ENCODE measurements at regions not wholly inside any gene's neighbourhood (a gene's known extent, or its start where the extent isn't known, plus 50 kb on each side); places are given as distances from the start of the nearest gene placed in this dataset.

- Histone ChIP-seq H3K27ac (replicated peaks) (no peak overlapping the region), H3K27me3 (ENCODE audit: insufficient read depth, poor library complexity, severe bottlenecking) (no peaks in the 10 kb centered on the region), H3K4me3 (replicated peaks; ENCODE audit: insufficient read depth, low read length) (no peak overlapping the region)
- no peak for TF ChIP-seq SPI1 (IDR thresholded peaks at IDR 0.05; ENCODE audit: borderline replicate concordance, low read depth)
- TF ChIP-seq, protein P1, sequence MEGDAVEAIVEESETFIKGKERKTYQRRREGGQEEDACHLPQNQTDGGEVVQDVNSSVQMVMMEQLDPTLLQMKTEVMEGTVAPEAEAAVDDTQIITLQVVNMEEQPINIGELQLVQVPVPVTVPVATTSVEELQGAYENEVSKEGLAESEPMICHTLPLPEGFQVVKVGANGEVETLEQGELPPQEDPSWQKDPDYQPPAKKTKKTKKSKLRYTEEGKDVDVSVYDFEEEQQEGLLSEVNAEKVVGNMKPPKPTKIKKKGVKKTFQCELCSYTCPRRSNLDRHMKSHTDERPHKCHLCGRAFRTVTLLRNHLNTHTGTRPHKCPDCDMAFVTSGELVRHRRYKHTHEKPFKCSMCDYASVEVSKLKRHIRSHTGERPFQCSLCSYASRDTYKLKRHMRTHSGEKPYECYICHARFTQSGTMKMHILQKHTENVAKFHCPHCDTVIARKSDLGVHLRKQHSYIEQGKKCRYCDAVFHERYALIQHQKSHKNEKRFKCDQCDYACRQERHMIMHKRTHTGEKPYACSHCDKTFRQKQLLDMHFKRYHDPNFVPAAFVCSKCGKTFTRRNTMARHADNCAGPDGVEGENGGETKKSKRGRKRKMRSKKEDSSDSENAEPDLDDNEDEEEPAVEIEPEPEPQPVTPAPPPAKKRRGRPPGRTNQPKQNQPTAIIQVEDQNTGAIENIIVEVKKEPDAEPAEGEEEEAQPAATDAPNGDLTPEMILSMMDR (IDR thresholded peaks at IDR 0.05; ENCODE audit: insufficient read depth, low read length) = no peak
- no peak for TF ChIP-seq GABPA (IDR thresholded peaks at IDR 0.05; ENCODE audit: low read depth)
- no peak for TF ChIP-seq POLR2AphosphoS5 (IDR thresholded peaks at IDR 0.05; ENCODE audit: low read depth)
- TF ChIP-seq, protein P2, sequence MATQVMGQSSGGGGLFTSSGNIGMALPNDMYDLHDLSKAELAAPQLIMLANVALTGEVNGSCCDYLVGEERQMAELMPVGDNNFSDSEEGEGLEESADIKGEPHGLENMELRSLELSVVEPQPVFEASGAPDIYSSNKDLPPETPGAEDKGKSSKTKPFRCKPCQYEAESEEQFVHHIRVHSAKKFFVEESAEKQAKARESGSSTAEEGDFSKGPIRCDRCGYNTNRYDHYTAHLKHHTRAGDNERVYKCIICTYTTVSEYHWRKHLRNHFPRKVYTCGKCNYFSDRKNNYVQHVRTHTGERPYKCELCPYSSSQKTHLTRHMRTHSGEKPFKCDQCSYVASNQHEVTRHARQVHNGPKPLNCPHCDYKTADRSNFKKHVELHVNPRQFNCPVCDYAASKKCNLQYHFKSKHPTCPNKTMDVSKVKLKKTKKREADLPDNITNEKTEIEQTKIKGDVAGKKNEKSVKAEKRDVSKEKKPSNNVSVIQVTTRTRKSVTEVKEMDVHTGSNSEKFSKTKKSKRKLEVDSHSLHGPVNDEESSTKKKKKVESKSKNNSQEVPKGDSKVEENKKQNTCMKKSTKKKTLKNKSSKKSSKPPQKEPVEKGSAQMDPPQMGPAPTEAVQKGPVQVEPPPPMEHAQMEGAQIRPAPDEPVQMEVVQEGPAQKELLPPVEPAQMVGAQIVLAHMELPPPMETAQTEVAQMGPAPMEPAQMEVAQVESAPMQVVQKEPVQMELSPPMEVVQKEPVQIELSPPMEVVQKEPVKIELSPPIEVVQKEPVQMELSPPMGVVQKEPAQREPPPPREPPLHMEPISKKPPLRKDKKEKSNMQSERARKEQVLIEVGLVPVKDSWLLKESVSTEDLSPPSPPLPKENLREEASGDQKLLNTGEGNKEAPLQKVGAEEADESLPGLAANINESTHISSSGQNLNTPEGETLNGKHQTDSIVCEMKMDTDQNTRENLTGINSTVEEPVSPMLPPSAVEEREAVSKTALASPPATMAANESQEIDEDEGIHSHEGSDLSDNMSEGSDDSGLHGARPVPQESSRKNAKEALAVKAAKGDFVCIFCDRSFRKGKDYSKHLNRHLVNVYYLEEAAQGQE (IDR thresholded peaks at IDR 0.05; ENCODE audit: insufficient replicate concordance, low read depth) = no peak
- no peak for DNase-seq (ENCODE audit: low read depth in 1 of 2, low spot score in 1 of 2)
These were observed 259.1 kb downstream of the LNPK start for GRCh38 chr2:175743011-175743410.

GRCh38 chr2:175742367-175742766, 259.7 kb downstream of the LNPK start:
- DNase-seq (ENCODE audit: low read depth in 1 of 2, low spot score in 1 of 2) = no peak
- H3K4me3 ChIP-seq (replicated peaks; ENCODE audit: insufficient read depth, low read length) = no peak overlapping the region
- no peaks in the 10 kb centered on the region for H3K27me3 ChIP-seq (ENCODE audit: insufficient read depth, poor library complexity, severe bottlenecking)
- H3K27ac ChIP-seq (replicated peaks) = no peak overlapping the region
- TF ChIP-seq, protein P1 (IDR thresholded peaks at IDR 0.05; ENCODE audit: insufficient read depth, low read length) = no peak
- TF ChIP-seq, protein P2 (IDR thresholded peaks at IDR 0.05; ENCODE audit: insufficient replicate concordance, low read depth) = no peak
- TF ChIP-seq SPI1 (IDR thresholded peaks at IDR 0.05; ENCODE audit: borderline replicate concordance, low read depth) (no peak), POLR2AphosphoS5 (IDR thresholded peaks at IDR 0.05; ENCODE audit: low read depth) (no peak), GABPA (IDR thresholded peaks at IDR 0.05; ENCODE audit: low read depth) (no peak)

- H3K4me3 ChIP-seq (replicated peaks; ENCODE audit: insufficient read depth, low read length) = no peak overlapping the region
- no peaks in the 10 kb centered on the region for H3K27me3 ChIP-seq (ENCODE audit: insufficient read depth, poor library complexity, severe bottlenecking)
- no peak overlapping the region for H3K27ac ChIP-seq (replicated peaks)
- TF ChIP-seq POLR2AphosphoS5 (IDR thresholded peaks at IDR 0.05; ENCODE audit: low read depth) (no peak), SPI1 (IDR thresholded peaks at IDR 0.05; ENCODE audit: borderline replicate concordance, low read depth) (no peak), GABPA (IDR thresholded peaks at IDR 0.05; ENCODE audit: low read depth) (no peak)
- TF ChIP-seq, protein P2 (IDR thresholded peaks at IDR 0.05; ENCODE audit: insufficient replicate concordance, low read depth) = no peak
- TF ChIP-seq, protein P1 (IDR thresholded peaks at IDR 0.05; ENCODE audit: insufficient read depth, low read length) = no peak
- DNase-seq (ENCODE audit: low read depth in 1 of 2, low spot score in 1 of 2) = no peak
These were observed 260.9 kb downstream of the LNPK start for GRCh38 chr2:175741164-175741563.

Measured in HL-60 (cell line).